Mesodermal cell (in vitro differentiated cells): ENCODE measurements at regions not wholly inside any gene's neighbourhood (a gene's known extent, or its start where the extent isn't known, plus 50 kb on each side); places are given as distances from the start of the nearest gene placed in this dataset.

Experiments
- H3K27ac ChIP-seq: 2 replicates; pipeline ENCODE4 v1.7.0; 2013; ENCODE audit warnings: mild to moderate bottlenecking, low read depth, low read length, moderate library complexity; ENCODE audit not compliant: severe bottlenecking
- H3K36me3 ChIP-seq: 2 replicates; pipeline ENCODE4 v1.7.1; 2013; ENCODE audit warnings: mild to moderate bottlenecking, low read length, moderate library complexity; ENCODE audit not compliant: control insufficient read depth, insufficient read depth
- H3K4me1 ChIP-seq: one replicate; pipeline ENCODE4 v1.7.1; 2013; ENCODE audit warnings: mild to moderate bottlenecking, low read length; ENCODE audit not compliant: insufficient read depth, control insufficient read depth, poor library complexity, severe bottlenecking
- H3K4me3 ChIP-seq: 2 replicates; pipeline ENCODE4 v1.7.0; 2013; ENCODE audit warnings: low read length, control low read depth, mild to moderate bottlenecking; ENCODE audit not compliant: insufficient read depth, poor library complexity, severe bottlenecking; ENCODE audit errors: extremely low read depth
- H3K9me3 ChIP-seq: 2 replicates; pipeline ENCODE4 v1.7.1; 2013; ENCODE audit warnings: mild to moderate bottlenecking, low read length, moderate library complexity; ENCODE audit not compliant: control insufficient read depth
- WGBS, 2 experiments: methylation state at CpG; one replicate each; pipeline ENCODE4 v1.1.5; 2013; ENCODE audit warnings: missing lambda C conversion rate in 2 of 2; ENCODE audit not compliant: insufficient coverage in 2 of 2; 5-methylcytosine and 5-hydroxymethylcytosine counted together

DNA sequence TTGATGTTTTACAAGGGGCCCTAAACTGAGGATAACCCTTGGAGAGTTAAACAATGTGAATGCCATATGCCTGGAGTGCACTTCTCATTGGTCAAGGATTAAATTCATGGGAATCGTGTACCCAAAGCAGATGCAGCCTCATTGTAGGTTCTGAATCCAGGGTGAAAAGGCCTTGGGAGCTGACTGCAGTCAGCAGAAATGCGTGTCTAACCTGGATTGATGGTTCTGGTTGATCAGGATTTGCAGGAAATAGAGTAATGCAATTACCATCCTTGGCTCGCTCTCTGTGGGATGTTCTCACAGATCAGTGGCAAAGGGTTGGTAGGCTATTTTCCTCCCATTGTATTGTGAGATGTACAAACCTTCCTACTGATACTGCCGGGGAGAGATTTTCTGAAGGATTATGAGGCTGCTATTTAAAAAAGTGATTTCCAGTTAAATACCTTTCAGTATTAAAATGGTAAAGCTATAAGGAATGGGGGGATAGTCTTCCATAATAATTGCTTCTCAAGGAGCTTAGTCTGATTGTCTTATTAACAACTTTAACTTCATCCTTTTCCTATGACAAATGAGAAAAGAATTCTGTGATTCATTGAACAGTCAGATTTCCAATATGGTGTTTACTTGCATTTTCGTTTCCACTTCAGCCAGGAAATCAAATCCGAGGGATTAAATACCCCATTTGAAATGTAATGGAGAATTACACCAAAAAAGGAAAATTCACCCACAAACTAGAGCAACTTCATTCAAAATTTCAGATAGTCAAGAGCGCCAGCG lies 1028.1 kb upstream of the EEF2KMT start:
- no peaks in the 10 kb centered on the region for H3K9me3 ChIP-seq
- H3K36me3 ChIP-seq = no peaks in the 10 kb centered on the region
- WGBS, 2 experiments = 81 to 93% methylated on average over 4 of the region's 8 CpGs
- H3K27ac ChIP-seq = no peak overlapping the region
- H3K4me3 ChIP-seq = no peak overlapping the region
- no peaks in the 10 kb centered on the region for H3K4me1 ChIP-seq

DNA sequence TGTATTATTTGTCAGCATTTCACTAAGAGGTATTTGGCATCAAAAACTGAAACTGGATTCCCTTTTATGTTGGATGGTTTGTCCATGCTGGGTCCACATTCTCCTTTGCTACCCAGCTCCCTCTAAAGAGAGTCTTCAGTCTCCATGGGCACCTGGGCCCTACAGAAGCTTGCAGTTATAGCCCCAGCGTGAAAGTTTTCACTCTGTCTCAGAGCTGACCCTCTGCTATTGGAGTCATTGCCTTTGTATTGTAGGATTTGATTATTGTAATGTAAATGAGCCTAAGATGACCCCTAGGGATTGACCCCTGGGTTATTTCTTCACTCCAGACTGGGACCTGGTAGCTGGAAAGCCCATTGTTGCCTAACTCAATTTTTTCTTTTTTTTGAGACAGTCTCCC lies 1026.5 kb upstream of the EEF2KMT start:
- WGBS, 2 experiments = no CpG with 5 or more reads among the region's 1 CpG
- Histone ChIP-seq H3K4me1 (no peaks in the 10 kb centered on the region), H3K27ac (no peak overlapping the region)

DNA sequence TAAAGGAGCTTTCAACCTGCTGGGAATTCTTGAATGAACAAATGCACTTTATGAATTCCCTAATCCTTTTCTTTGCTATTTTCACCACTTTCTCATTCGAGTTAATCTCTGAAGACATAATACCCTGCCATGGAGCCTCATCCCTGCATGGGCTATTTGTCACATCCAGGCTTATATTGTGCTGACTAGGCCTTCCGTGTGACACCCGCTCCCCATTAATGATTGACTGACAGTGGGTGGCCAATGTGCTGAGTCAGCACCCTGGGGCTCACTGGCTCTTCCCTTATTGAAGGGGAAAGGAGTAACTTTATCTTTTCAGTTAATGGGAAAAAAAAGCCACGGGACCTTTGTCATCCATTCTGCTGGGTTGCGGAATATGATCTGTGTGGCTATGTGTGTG lies 1024.8 kb upstream of the EEF2KMT start:
- Histone ChIP-seq H3K36me3 (no peaks in the 10 kb centered on the region), H3K9me3 (no peaks in the 10 kb centered on the region), H3K27ac (no peak overlapping the region), H3K4me3 (no peak overlapping the region), H3K4me1 (no peaks in the 10 kb centered on the region)
- 63 to 75% methylated on average over 1 to 2 of the region's 5 CpGs for WGBS, 2 experiments

More for the DNA sequence above, 1026.5 kb upstream of the EEF2KMT start:
- H3K36me3 ChIP-seq = no peaks in the 10 kb centered on the region
- no peaks in the 10 kb centered on the region for H3K9me3 ChIP-seq
- no peak overlapping the region for H3K4me3 ChIP-seq

DNA sequence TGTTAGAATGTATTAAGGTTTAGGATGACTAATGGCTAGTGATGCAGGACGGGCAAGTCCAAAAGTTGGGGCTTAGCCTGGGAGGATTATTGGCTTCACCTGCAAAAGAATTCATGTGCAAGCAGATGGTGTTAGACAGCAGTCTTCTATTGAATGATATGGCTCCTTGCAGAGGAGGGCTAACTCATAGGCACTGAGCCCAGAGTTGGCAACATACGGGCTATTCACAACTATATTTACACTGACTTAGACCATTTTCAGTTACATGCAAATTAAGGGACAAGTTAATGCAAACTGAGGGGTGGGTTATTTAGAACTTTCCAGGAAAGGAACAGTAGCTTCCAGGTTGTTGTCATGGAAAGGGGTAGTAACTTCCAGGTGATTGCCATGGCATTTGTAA lies 1017.1 kb upstream of the EEF2KMT start:
- Histone ChIP-seq H3K9me3 (no peaks in the 10 kb centered on the region), H3K4me1 (no peaks in the 10 kb centered on the region), H3K27ac (no peak overlapping the region), H3K4me3 (no peak overlapping the region), H3K36me3 (no peaks in the 10 kb centered on the region)
- 88 to 93% methylated on average over 1 of the region's 2 CpGs for WGBS, 2 experiments

DNA sequence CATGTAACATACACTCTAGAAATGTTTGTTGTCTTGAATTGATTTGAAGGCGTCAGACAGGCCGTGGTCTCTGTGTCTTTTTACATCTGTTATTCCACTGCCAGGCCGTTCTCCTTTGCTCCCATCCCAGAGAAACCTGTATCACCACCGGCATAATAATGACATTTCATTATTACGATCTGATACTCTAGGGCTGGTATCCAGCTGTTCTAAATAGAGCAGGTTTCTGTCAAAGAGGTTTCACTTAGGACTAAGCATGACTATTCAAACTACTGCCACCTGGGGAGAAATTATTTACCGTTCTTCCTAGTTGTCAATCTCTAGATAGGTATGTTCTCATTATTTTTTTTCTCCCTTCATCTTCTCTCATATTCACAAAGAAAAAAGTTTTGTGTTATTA lies 1016.2 kb upstream of the EEF2KMT start:
- H3K36me3 ChIP-seq = no peaks in the 10 kb centered on the region
- H3K27ac ChIP-seq = no peak overlapping the region
- 70% methylated on average over 3 of the region's 6 CpGs; no CpG with 5 or more reads in 1 of the 2 experiments for WGBS, 2 experiments
- no peaks in the 10 kb centered on the region for H3K9me3 ChIP-seq
- no peak overlapping the region for H3K4me3 ChIP-seq
- H3K4me1 ChIP-seq = no peaks in the 10 kb centered on the region

DNA sequence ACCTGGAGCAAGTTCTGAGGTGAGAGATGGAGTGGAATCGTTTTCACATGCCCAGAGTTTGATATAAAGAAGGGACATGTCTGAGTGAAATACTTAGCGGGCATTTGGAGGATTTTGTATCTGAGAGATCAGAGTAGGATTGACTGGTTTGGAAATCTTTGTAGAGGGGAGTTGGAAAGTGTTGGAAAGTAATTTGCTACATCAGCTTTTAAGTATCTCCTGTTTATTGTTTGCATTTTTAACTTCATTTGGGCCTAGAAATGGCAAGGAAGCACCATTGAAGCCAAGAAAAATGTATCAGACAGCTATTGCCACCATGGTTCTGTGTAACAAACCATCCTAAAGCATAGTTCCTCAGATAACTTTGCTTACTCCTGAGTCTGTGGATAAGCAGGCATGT lies 1015.1 kb upstream of the EEF2KMT start:
- 94 to 100% methylated on average over 1 to 2 of the region's 2 CpGs for WGBS, 2 experiments

DNA sequence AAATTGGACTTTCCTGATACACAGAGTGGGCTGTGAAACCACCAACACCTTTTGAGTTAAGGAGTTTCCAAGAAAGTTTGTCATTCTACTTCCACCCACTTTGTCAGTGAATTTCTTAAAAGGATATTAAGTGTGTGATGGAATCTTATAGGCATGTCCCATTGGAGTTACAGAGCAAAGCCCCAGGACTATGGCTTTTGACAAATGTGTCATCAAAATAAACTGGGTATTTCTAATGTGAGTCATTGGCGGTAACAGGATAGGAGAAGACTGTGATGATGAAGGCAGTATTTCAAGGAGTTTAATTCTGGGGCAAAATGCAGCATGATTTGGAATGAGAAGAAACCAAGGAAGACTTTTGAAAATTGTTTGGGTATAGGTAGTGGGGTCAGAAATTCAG lies 1013.8 kb upstream of the EEF2KMT start:
- H3K4me1 ChIP-seq = no peaks in the 10 kb centered on the region
- no peak overlapping the region for H3K27ac ChIP-seq
- no peak overlapping the region for H3K4me3 ChIP-seq
- 100% methylated on average over 1 of the region's 1 CpG for WGBS, 2 experiments
- no peaks in the 10 kb centered on the region for H3K9me3 ChIP-seq
- H3K36me3 ChIP-seq = no peaks in the 10 kb centered on the region

More for the DNA sequence above, 1015.1 kb upstream of the EEF2KMT start:
- Histone ChIP-seq H3K36me3 (no peaks in the 10 kb centered on the region), H3K4me1 (no peaks in the 10 kb centered on the region), H3K9me3 (no peaks in the 10 kb centered on the region), H3K27ac (no peak overlapping the region), H3K4me3 (no peak overlapping the region)

DNA sequence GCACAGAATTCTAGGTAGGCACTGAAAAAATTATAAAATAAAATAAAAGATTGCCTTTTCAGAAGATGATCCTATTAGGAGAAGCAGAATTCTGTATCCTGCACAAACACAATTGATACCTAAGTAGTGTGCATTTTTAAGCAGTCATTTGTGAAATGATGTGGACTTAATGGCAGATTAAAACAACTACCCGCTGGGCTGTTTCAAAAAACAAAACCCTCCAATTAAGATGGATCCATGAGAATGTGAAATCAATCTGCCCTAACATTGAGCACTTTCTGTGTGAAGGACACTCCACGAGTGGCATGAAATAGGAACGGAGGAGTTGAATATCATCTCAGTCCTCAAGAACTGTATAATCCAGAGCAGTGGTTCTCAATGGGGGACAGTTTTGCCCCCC lies 1012.8 kb upstream of the EEF2KMT start:
- WGBS, 2 experiments = 85 to 100% methylated on average over 2 to 3 of the region's 3 CpGs
- Histone ChIP-seq H3K9me3 (no peaks in the 10 kb centered on the region), H3K4me1 (no peaks in the 10 kb centered on the region), H3K27ac (no peak overlapping the region), H3K4me3 (no peak overlapping the region), H3K36me3 (no peaks in the 10 kb centered on the region)

DNA sequence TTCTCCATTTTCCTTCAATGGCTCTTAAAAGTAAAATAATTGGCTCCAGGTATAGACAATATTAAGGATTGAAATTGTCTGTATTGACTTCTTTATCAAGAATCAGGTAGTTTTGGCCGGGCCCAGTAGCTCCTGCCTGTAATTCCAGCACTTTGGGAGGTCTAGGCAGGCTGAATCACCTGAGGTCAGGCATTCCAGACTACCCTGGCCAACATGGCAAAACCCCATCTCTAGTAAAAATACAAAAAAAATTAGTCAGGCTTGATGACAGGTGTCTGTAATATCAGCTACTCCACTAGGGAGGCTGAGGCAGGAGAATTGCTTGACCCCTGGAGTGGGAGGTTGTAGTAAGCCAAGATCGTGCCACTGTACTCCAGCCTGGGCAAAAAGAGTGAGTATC lies 1008.5 kb upstream of the EEF2KMT start:
- H3K9me3 ChIP-seq = no peaks in the 10 kb centered on the region
- 63% methylated on average over 1 of the region's 2 CpGs; no CpG with 5 or more reads in 1 of the 2 experiments for WGBS, 2 experiments
- H3K36me3 ChIP-seq = no peaks in the 10 kb centered on the region
- no peak overlapping the region for H3K27ac ChIP-seq
- no peaks in the 10 kb centered on the region for H3K4me1 ChIP-seq
- no peak overlapping the region for H3K4me3 ChIP-seq

DNA sequence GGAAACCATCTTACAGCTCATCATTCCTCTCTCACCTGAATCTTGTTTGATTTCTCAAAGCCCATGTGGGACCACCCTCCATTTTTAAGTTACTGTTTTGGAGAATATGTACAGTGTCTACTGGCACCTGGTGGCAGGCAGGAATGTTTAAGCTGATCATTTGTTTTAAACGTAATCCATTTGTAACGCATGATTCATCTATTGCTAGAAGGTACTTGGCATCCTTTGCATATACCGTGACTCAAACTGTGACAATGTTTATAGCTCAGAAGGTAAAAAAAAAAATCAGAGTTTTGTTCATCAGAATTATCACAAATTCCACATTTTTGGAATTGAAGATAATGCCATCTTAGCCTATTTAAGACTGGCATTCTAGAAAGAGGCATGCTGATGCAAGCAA lies 1007.5 kb upstream of the EEF2KMT start:
- no CpG with 5 or more reads among the region's 3 CpGs for WGBS, 2 experiments
- H3K4me1 ChIP-seq = no peaks in the 10 kb centered on the region
- no peak overlapping the region for H3K4me3 ChIP-seq
- H3K27ac ChIP-seq = no peak overlapping the region
- H3K36me3 ChIP-seq = no peaks in the 10 kb centered on the region
- no peaks in the 10 kb centered on the region for H3K9me3 ChIP-seq

DNA sequence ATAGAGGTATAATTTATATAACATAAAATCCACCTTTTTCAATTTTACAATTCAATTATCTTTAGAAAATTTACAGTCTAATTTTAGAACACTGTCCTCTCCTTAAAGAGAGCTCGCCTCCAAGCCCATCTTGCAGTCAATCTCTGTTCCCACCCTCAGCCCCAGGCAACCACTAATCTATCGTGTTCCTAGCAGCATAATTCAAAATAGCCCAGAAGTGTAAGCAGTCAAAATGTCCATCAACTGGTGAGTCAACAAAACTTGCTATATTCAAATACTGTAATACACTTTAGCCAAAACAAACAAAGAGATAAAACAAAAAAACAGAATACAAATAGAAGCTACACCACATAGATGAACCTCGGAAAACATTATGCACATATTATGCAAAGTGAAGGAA lies 1006.8 kb upstream of the EEF2KMT start:
- 59 to 80% methylated on average over 2 of the region's 3 CpGs for WGBS, 2 experiments
- H3K27ac ChIP-seq = no peak overlapping the region
- H3K9me3 ChIP-seq = no peaks in the 10 kb centered on the region
- no peak overlapping the region for H3K4me3 ChIP-seq
- H3K36me3 ChIP-seq = no peaks in the 10 kb centered on the region
- H3K4me1 ChIP-seq = no peaks in the 10 kb centered on the region
